Fibroblast of pulmonary artery (primary cell): ENCODE measurements at regions not wholly inside any gene's neighbourhood (a gene's known extent, or its start where the extent isn't known, plus 50 kb on each side); places are given as distances from the start of the nearest gene placed in this dataset.
"Not testable (repeated sequence)": the region's sequence is repeated elsewhere in the genome, so short reads cannot be mapped to it uniquely, and the experiment has no call there.

ENCODE experiments used
- DNase-seq: peaks from one replicate; pipeline ENCODE4 v3.0.0-alpha.2; 2010; ENCODE audit warnings: low read depth
- H3K4me3 ChIP-seq: replicated peaks from 2 replicates; pipeline ENCODE4 v1.5.1; 2011; ENCODE audit warnings: low read depth, mild to moderate bottlenecking, control low read depth, low read length, moderate library complexity
- CTCF ChIP-seq: IDR thresholded peaks from 2 replicates; pipeline ENCODE4 v1.5.1; 2011; ENCODE audit warnings: mild to moderate bottlenecking, control low read depth, low read length, inconsistent platforms; ENCODE audit errors: missing control alignments

GRCh38 chr3:82618594-82618993 lies 857.1 kb upstream of the GBE1 start:
- no peak for TF ChIP-seq CTCF
- H3K4me3 ChIP-seq = no peak overlapping the region
- DNase-seq = no peak

GRCh38 chr3:82610236-82610635 lies 848.8 kb upstream of the GBE1 start:
- no peak overlapping the region for H3K4me3 ChIP-seq
- no peak for DNase-seq
- no peak for TF ChIP-seq CTCF

- no peak overlapping the region for H3K4me3 ChIP-seq
- no peak for DNase-seq
- TF ChIP-seq CTCF = no peak
Observed at GRCh38 chr3:82607391-82607790, 845.9 kb upstream of the GBE1 start.

- no peak for DNase-seq
- no peak overlapping the region for H3K4me3 ChIP-seq
- no peak for TF ChIP-seq CTCF
Observed at GRCh38 chr3:82596805-82597204, 835.4 kb upstream of the GBE1 start.

GRCh38 chr3:82595530-82595929 lies 834.1 kb upstream of the GBE1 start:
- no peak for TF ChIP-seq CTCF
- no peak for DNase-seq
- no peak overlapping the region for H3K4me3 ChIP-seq

- no peak for TF ChIP-seq CTCF
- DNase-seq = no peak
- no peak overlapping the region for H3K4me3 ChIP-seq
Observed at GRCh38 chr3:82587174-82587573, 825.7 kb upstream of the GBE1 start.

GRCh38 chr3:82586414-82586813 lies 825.0 kb upstream of the GBE1 start:
- DNase-seq = no peak
- TF ChIP-seq CTCF = no peak

GRCh38 chr3:82586002-82586401 lies 824.6 kb upstream of the GBE1 start:
- DNase-seq = not testable (repeated sequence)

More at GRCh38 chr3:82586414-82586813, 825.0 kb upstream of the GBE1 start:
- H3K4me3 ChIP-seq = no peak overlapping the region

GRCh38 chr3:82585591-82585990 lies 824.1 kb upstream of the GBE1 start:
- not testable (repeated sequence) for DNase-seq, H3K4me3 ChIP-seq

More at GRCh38 chr3:82586002-82586401, 824.6 kb upstream of the GBE1 start:
- H3K4me3 ChIP-seq = not testable (repeated sequence)

GRCh38 chr3:82584861-82585260 lies 823.4 kb upstream of the GBE1 start:
- not testable (repeated sequence) for DNase-seq, H3K4me3 ChIP-seq

- DNase-seq, H3K4me3 ChIP-seq: not testable (repeated sequence)
Observed at GRCh38 chr3:82584415-82584814, 823.0 kb upstream of the GBE1 start.
